ENCODE measurements at regions not wholly inside any gene's neighbourhood (a gene's known extent, or its start where the extent isn't known, plus 50 kb on each side); places are given as distances from the start of the nearest gene placed in this dataset.

DNA sequence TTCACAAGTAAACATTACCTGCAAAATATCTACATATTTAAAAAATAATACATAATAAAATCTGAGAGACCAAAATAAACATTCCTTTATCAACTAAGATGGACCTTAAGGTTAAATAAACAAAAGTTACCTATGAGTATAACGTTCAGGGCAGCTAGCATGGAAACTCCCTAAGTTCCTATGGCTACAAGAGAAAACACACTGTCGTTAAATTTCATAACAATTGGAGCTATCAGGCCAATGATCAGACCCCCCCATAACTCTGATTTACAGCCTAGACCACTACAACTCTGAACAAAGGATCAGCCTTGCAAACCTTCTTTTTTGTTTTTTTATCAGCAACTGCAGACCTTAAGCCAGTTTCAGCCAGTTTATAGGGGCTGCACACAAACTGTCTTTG is 1418.4 kb downstream of the PCDH18 start:
- ATAC-seq (no peak), DNase-seq (no peak)
- H3K27ac ChIP-seq (ENCODE audit: low read length) = no peak overlapping the region
- H3K27me3 ChIP-seq (ENCODE audit: control insufficient read depth, insufficient read depth, low read length) = no peaks in the 10 kb centered on the region
- H3K4me1 Mint-ChIP-seq = no peaks in the 10 kb centered on the region
- TF ChIP-seq, protein P1, sequence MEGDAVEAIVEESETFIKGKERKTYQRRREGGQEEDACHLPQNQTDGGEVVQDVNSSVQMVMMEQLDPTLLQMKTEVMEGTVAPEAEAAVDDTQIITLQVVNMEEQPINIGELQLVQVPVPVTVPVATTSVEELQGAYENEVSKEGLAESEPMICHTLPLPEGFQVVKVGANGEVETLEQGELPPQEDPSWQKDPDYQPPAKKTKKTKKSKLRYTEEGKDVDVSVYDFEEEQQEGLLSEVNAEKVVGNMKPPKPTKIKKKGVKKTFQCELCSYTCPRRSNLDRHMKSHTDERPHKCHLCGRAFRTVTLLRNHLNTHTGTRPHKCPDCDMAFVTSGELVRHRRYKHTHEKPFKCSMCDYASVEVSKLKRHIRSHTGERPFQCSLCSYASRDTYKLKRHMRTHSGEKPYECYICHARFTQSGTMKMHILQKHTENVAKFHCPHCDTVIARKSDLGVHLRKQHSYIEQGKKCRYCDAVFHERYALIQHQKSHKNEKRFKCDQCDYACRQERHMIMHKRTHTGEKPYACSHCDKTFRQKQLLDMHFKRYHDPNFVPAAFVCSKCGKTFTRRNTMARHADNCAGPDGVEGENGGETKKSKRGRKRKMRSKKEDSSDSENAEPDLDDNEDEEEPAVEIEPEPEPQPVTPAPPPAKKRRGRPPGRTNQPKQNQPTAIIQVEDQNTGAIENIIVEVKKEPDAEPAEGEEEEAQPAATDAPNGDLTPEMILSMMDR (IDR thresholded peaks at IDR 0.05) = no peak
- WGBS (ENCODE audit: insufficient coverage) = 72% methylated on average over 2 of the region's 2 CpGs
- intact Hi-C loops (cut with micrococcal nuclease) = no loop called here
- H3K9me3 ChIP-seq (ENCODE audit: control insufficient read depth, insufficient read depth, low read length) = no peaks in the 10 kb centered on the region
- H3K36me3 ChIP-seq (ENCODE audit: control insufficient read depth, insufficient read depth, low read length) = no peaks in the 10 kb centered on the region
- no peak overlapping the region for H3K27ac Mint-ChIP-seq
- peaks cover 3 to 5% of the 10 kb centered on the region in 2 donors for H3K9me3 Mint-ChIP-seq
- H3K27me3 Mint-ChIP-seq (ENCODE audit: low read depth in 2 of 2) = no peaks in the 10 kb centered on the region
- no peaks in the 10 kb centered on the region for H3K36me3 Mint-ChIP-seq
- H3K4me1 ChIP-seq (ENCODE audit: control insufficient read depth, insufficient read depth, low read length) = no peaks in the 10 kb centered on the region
- H3K4me3 ChIP-seq (ENCODE audit: low read length) = no peak overlapping the region
- H3K4me3 Mint-ChIP-seq = no peak overlapping the region

DNA sequence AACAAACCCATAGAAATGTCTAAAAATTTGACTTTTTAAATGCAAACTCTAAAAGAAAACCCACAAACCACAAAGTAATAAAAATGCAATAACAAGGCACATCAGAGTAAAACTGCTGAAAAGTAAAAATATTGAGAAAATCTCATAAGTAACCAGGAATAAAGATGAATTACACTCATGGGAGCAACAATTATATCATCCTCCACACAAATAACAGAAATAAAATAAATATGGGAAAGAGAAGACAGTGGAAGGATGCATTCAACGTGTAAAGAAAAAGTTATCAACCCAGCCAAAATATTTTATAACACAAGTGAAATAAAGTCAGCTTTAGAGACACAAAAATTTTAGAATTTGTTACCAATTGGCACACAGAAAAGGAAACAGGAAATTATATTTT is 1420.2 kb downstream of the PCDH18 start:
- H3K4me3 Mint-ChIP-seq = no peak overlapping the region
- H3K36me3 Mint-ChIP-seq = no peaks in the 10 kb centered on the region
- no peaks in the 10 kb centered on the region for H3K27me3 ChIP-seq (ENCODE audit: control insufficient read depth, insufficient read depth, low read length)
- H3K36me3 ChIP-seq (ENCODE audit: control insufficient read depth, insufficient read depth, low read length) = no peaks in the 10 kb centered on the region
- H3K27ac ChIP-seq (ENCODE audit: low read length) = no peak overlapping the region
- TF ChIP-seq, protein P1 (IDR thresholded peaks at IDR 0.05) = no peak
- no peaks in the 10 kb centered on the region for H3K9me3 ChIP-seq (ENCODE audit: control insufficient read depth, insufficient read depth, low read length)
- H3K4me1 ChIP-seq (ENCODE audit: control insufficient read depth, insufficient read depth, low read length) = no peaks in the 10 kb centered on the region
- no peaks in the 10 kb centered on the region for H3K4me1 Mint-ChIP-seq
- no peak for ATAC-seq
- intact Hi-C loops (cut with micrococcal nuclease) = no loop called here
- DNase-seq = no peak
- H3K27ac Mint-ChIP-seq = no peak overlapping the region
- H3K4me3 ChIP-seq (ENCODE audit: low read length) = no peak overlapping the region
- whole genome bisulfite sequencing (ENCODE audit: insufficient coverage) = no CpG with 5 or more reads among the region's 1 CpG
- H3K27me3 Mint-ChIP-seq (ENCODE audit: low read depth in 2 of 2) = no peaks in the 10 kb centered on the region
- H3K9me3 Mint-ChIP-seq = peaks cover 3 to 5% of the 10 kb centered on the region in 2 donors

DNA sequence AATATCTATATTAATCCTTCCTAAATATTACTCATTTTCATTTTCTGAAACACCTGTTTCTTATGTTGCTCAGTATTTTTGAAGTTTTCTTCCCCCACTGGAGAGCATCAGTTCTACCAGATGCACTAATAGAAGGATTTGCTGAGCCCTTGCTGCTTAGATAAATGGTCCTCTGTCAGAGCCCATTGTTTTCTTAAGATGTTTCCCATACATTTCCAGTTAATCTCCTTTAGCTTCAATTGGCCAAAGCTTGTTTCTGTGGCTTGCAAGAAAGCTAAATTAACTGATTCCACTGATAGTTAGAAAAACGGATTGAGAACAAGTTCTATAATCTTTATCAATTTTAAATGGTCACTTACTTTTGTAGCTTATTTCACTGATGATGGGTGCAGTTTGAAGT is 1425.5 kb downstream of the PCDH18 start:
- Histone ChIP-seq H3K4me1 (ENCODE audit: control insufficient read depth, insufficient read depth, low read length) (no peaks in the 10 kb centered on the region), H3K27me3 (ENCODE audit: control insufficient read depth, insufficient read depth, low read length) (no peaks in the 10 kb centered on the region), H3K36me3 (ENCODE audit: control insufficient read depth, insufficient read depth, low read length) (no peaks in the 10 kb centered on the region), H3K9me3 (ENCODE audit: control insufficient read depth, insufficient read depth, low read length) (no peaks in the 10 kb centered on the region), H3K27ac (ENCODE audit: low read length) (no peak overlapping the region), H3K4me3 (ENCODE audit: low read length) (no peak overlapping the region)
- no peak for DNase-seq
- Mint-ChIP-seq H3K27ac (no peak overlapping the region), H3K4me3 (no peak overlapping the region), H3K36me3 (no peaks in the 10 kb centered on the region), H3K4me1 (no peaks in the 10 kb centered on the region), H3K27me3 (ENCODE audit: low read depth in 2 of 2) (no peaks in the 10 kb centered on the region), H3K9me3 (no peaks in the 10 kb centered on the region)
- ATAC-seq = no peak
- TF ChIP-seq, protein P1 (IDR thresholded peaks at IDR 0.05) = no peak
- intact Hi-C loops (cut with micrococcal nuclease) = no loop called here
- no CpG with 5 or more reads among the region's 1 CpG for WGBS (ENCODE audit: insufficient coverage)

DNA sequence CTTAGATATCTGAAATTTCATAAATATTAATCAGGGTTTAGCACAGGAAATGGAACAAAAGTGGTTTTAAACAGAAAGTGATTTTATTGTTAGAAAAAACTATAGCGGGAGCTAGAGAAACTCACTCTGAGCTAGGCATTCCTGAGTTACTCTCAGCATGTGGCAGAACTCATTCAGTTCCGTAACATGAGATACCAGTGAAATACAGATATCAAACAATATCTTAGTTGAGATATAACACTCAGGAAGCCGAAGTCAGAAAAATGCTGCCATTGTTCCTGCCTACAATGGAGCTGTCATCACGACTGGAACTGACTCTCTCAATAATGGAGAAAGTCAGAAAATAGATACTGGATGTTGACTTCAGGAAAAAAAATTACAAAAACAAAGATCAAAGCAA is 1428.7 kb downstream of the PCDH18 start:
- H3K36me3 Mint-ChIP-seq = no peaks in the 10 kb centered on the region
- Histone ChIP-seq H3K4me1 (ENCODE audit: control insufficient read depth, insufficient read depth, low read length) (no peaks in the 10 kb centered on the region), H3K36me3 (ENCODE audit: control insufficient read depth, insufficient read depth, low read length) (no peaks in the 10 kb centered on the region), H3K9me3 (ENCODE audit: control insufficient read depth, insufficient read depth, low read length) (no peaks in the 10 kb centered on the region), H3K27me3 (ENCODE audit: control insufficient read depth, insufficient read depth, low read length) (no peaks in the 10 kb centered on the region), H3K27ac (ENCODE audit: low read length) (no peak overlapping the region), H3K4me3 (ENCODE audit: low read length) (no peak overlapping the region)
- DNase-seq (no peak), ATAC-seq (no peak)
- no peaks in the 10 kb centered on the region for H3K27me3 Mint-ChIP-seq (ENCODE audit: low read depth in 2 of 2)
- WGBS (ENCODE audit: insufficient coverage) = 91% methylated on average over 4 of the region's 4 CpGs
- no peak overlapping the region for H3K27ac Mint-ChIP-seq
- H3K9me3 Mint-ChIP-seq = no peaks in the 10 kb centered on the region
- H3K4me3 Mint-ChIP-seq = no peak overlapping the region
- H3K4me1 Mint-ChIP-seq = no peaks in the 10 kb centered on the region
- TF ChIP-seq, protein P1 (IDR thresholded peaks at IDR 0.05) = no peak
- intact Hi-C loops (cut with micrococcal nuclease) = no loop called here

Measured in natural killer cell (primary cell).